ENCODE measurements at regions not wholly inside any gene's neighbourhood (a gene's known extent, or its start where the extent isn't known, plus 50 kb on each side); places are given as distances from the start of the nearest gene placed in this dataset.

GRCh38 chr2:71277536-71278103 is 50.7 kb upstream of the PAIP2B start:
- H3K27ac Mint-ChIP-seq = no peak overlapping the region
- H3K4me3 Mint-ChIP-seq = peak overlapping the region; percentile 76
- intact Hi-C loops (cut with micrococcal nuclease) = loop anchor here (2.0 to 10.0 kb wide), 2 partner anchors 147 to 213 kb away; partner anchors contain the start of genes MCEE, MPHOSPH10 and NAGK
- peaks cover 8% of the 10 kb centered on the region for H3K4me1 Mint-ChIP-seq (ENCODE audit: low read depth)
- no peak for DNase-seq (ENCODE audit: low spot score)
- no peaks in the 10 kb centered on the region for H3K9me3 Mint-ChIP-seq
- peaks cover 69% of the 10 kb centered on the region for H3K27me3 Mint-ChIP-seq (ENCODE audit: insufficient read depth)
- no peaks in the 10 kb centered on the region for H3K36me3 Mint-ChIP-seq (ENCODE audit: low read depth)

- H3K27ac Mint-ChIP-seq = no peak overlapping the region
- intact Hi-C loops (cut with micrococcal nuclease) = loop anchor here (2.0 to 10.0 kb wide), 2 partner anchors 146 to 212 kb away; partner anchors contain the start of genes MCEE, MPHOSPH10 and NAGK
- H3K9me3 Mint-ChIP-seq = no peaks in the 10 kb centered on the region
- H3K36me3 Mint-ChIP-seq (ENCODE audit: low read depth) = no peaks in the 10 kb centered on the region
- DNase-seq (ENCODE audit: low spot score) = no peak
- H3K27me3 Mint-ChIP-seq (ENCODE audit: insufficient read depth) = peaks cover 70% of the 10 kb centered on the region
- H3K4me1 Mint-ChIP-seq (ENCODE audit: low read depth) = peaks cover 8% of the 10 kb centered on the region
- peak overlapping the region; percentile 76 for H3K4me3 Mint-ChIP-seq
These were observed 50.2 kb upstream of the PAIP2B start for GRCh38 chr2:71277147-71277475.

GRCh38 chr2:71276311-71277146 is 49.6 kb upstream of the PAIP2B start:
- peak; percentile 88 for DNase-seq (ENCODE audit: low spot score)
- intact Hi-C loops (cut with micrococcal nuclease) = loop anchor here (1.0 to 10.0 kb wide), 4 partner anchors 49 to 212 kb away; partner anchors contain the start of genes MCEE, MPHOSPH10, NAGK and PAIP2B
- Mint-ChIP-seq H3K4me1 (ENCODE audit: low read depth) (peaks cover 8% of the 10 kb centered on the region), H3K4me3 (peak overlapping the region; percentile 76), H3K36me3 (ENCODE audit: low read depth) (no peaks in the 10 kb centered on the region), H3K27ac (no peak overlapping the region), H3K9me3 (no peaks in the 10 kb centered on the region), H3K27me3 (ENCODE audit: insufficient read depth) (peaks cover 69% of the 10 kb centered on the region)

Measured in activated T-helper 1 cell treated with anti-CD3 and anti-CD28 coated beads, Interleukin-12 subunit alpha, Interleukin-12 subunit beta, Interleukin-2, Interleukin-4 antibody, amounts not matched to agents 30 ng/mL and 10 ng/mL and 1 ng/mL, durations not matched to agents 14 hours and 24 hours and 36 hours (primary cell).